NCI-H1694 treated with DMSO at 0.1 percent for 48 hours (cell line): ENCODE measurements at regions not wholly inside any gene's neighbourhood (a gene's known extent, or its start where the extent isn't known, plus 50 kb on each side); places are given as distances from the start of the nearest gene placed in this dataset.
A peak's percentile ranks its signal among the peaks of the same experiment; 100 is the strongest.

Source experiments
- DNase-seq: peaks from one replicate; lab custom pipeline; 2025; lab: John Stamatoyannopoulos, UW

DNA sequence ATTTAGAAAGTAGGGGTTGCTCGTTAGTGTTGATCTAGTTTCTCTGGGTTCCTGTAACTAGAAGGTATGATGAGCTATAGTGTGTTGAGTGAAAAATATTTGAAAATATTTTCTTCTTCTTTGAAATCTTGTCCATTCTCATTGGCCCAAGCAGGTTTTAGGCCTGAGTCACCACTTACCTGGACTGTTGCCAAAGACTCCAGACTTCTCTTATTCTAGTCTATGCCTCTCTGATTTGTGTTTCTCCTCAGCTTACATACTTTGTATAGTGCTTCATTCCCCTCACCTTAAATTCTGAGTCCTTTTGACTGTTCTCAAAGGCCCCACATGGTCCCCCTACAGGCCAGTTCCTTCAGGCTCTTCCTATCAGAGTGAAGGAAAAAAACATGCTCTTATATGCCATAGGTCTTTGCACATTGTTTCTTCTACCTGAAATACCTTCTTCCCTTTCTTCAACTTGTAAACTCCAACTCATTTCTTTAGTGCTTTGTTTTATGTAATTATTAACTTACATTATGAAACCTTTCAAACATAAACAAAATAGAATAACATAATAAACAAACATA, 258.2 kb downstream of the PPP1R2C start:
- no peak for DNase-seq

DNA sequence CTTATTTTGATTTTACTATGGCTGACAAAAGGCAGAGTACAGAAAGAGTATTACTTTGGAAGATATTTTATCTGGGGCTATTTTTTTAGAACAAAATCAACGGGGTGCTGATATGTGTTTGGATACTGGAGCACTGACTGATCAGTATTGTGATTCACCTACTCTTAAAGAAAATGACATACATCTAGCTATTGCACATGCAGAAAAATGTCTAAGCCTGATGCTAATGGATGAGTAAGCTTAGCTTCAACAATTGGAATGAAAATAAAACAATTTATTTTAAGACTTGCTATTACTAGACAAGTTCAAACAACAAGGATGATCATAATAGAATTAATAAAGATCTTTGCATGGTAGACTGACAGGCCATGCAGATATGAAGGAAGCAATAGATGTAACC, 262.0 kb downstream of the PPP1R2C start:
- no peak for DNase-seq

DNA sequence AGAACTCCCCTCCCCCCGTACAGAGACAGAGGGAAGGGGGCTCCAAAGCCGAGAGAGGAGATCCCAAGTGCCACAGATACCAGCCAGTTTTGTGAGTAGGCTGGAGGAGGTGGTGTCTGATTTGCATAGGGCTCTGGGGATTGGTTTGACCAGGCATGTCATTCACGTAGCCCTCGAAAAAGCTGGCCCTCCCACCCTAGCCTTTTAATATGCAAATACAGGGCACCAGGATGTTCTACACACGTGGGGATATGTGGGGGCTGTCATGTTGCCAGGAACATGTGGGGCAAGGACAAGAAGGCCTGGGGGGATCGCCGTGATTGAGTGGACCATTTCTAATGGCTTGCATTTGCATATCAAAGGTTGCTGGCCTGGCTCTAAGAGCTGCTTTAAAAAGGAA, 272.9 kb downstream of the PPP1R2C start:
- DNase-seq: no peak

DNA sequence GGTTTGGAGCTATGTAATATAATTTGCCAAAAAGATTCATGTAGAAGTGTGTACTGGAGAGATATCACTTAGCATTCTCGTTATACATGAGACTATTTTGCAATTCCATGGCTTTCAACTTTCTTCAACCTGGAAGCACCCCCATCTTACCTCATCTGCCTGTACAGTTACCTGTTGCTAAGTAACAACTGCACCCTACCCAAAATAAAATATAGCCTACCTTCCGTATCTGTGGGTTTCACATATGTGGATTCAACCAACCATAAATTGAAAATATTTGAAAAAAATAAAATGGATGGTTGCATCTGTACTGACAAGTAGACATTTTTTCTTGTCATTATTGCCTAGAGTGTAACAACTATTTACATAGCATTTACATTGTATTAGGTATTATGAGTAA, 278.3 kb downstream of the PPP1R2C start:
- DNase-seq: no peak

DNA sequence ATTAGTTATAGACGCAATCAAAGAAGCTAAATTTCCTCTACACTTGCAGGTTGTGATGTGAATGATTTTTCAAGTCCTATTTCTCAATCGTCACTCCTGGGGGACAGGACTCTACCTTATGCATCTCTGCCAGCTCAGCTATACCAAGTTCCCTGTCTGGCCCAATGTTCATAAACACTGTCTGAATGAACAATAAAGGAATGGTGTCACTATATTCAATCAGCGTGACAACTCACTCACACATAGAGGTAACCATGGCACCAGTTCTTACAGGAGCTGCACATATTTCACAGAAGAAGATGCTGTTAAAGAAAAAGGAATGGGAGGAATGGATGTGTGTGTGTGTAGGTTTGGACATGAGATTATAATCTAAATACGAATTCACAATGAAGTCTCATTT, 280.6 kb downstream of the PPP1R2C start:
- no peak for DNase-seq

DNA sequence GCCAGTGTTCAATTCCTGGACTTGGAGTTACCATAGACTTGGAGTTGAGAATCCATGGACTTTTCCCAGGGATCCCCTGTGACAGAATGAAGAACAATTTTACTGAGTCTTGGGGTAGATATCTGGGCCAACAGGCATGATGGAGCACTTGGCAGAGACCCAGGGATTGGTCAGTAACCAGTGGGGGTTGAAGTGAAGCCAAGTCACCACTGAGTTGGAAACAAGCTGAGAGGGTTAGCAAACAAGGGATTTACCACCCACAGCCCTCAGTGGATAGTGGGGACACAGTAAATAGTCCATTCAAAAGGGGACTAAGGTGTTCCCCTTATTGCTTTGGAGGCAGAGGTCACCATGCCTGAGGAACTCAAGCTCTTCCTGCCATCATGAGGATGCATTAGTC, 281.7 kb downstream of the PPP1R2C start:
- no peak for DNase-seq

DNA sequence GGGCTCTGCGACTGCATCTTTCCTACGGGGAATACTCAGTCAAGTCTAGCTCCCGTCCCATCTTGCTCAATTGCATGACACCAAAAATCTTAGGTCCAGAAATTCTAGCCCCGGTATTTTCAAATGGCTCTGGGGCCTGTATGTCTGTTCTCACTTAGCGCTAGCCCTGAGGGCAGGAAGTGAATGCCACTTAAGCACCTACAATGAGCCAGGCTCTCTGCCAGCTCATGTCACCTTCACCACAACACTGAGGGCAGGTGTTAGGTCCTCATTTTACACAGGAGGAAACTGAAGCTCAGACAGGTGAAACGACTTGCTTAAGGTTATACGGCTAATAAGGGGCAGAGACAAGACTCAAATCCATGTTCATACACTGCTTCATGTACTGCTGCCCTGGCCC, 282.8 kb downstream of the PPP1R2C start:
- DNase-seq: no peak

DNA sequence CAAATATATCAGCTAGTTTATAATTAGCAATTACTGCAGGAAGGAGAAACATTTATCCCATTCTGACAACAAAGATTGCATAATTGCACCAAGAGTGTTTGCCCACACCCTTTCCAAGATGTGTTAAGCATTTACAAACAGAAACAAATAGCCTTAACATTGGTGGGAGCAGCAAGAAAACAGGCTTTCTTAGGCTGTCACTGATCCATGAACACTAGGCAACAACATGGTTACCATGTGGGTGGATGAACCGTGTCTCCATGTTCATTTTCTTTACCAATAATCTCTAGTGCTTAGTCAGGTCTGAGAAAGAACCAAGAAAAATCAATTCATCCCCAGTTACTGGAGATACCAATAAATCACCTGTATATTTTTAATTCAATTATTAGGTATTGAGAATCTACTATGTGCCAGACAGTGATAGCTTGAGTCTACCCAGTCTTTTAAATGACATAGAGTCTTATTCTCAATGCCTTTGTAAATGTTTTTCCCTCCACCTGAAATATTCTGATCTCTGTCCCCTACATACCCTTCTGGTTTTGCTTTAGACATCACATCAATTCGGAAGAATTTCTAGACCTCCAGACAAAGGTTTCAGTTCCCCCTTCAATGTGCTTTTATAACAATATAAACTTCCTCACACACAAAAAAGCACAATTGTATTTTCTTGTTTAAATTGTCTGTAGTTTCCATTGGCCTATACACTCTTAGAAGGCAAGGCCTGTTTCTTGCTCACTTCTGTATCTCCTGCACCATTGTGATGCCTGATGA, 286.6 kb downstream of the PPP1R2C start:
- DNase-seq: no peak

DNA sequence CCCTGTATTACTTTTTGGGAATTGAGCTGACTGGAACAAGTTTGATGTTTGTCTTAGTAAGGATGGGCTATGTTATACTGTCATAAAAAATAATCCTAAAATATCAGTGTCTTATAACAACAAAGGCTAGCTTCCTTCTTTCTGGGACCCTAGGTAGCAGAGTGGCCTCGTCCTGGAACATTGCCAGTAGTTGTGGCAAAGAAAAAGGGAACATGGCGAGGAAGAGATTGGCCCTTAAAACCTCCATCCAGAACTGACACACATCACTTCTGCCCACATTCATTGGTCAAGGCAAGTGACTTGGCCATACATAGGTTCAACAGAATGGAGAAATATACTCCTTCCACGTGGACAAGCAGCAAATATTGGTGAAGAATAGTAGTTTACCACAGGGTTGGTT, 287.9 kb downstream of the PPP1R2C start:
- no peak for DNase-seq

DNA sequence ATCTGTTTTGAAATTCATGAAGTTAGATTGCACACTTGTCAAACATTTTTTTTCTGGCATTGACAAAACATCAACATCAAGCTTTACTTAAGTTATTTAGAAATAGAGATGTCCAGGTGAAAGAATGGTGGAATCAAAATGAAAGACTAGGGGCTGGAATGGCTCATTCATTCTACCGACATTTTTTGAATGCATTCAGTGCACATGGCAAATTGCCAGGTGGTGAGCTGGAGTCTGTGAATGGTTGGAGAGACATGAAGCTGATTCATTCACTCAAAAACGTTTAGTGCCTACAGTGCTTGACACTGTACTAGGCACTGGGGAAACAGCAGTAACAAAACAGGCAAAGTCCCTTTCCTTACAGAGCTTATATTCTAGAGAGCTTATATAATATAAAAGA, 292.4 kb downstream of the PPP1R2C start:
- no peak for DNase-seq

DNA sequence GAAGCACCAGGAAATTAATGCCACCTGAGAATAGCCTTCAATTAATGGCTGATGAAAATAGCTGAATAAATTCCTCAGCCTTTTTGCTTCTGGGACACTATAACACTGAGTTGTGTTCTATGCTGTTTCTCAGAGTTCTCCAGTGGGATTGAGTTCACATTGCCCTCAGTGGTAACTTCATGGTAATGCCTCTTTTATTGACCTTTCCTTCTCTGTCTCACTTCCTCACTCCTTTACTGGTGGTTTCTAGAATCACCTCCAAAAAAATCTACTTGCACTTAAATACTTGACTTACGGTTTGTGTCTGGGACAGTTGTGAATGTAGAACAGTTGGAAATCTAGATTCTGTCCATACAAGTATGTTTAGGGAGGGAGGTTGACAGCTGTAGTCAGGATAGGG, 293.7 kb downstream of the PPP1R2C start:
- no peak for DNase-seq

DNA sequence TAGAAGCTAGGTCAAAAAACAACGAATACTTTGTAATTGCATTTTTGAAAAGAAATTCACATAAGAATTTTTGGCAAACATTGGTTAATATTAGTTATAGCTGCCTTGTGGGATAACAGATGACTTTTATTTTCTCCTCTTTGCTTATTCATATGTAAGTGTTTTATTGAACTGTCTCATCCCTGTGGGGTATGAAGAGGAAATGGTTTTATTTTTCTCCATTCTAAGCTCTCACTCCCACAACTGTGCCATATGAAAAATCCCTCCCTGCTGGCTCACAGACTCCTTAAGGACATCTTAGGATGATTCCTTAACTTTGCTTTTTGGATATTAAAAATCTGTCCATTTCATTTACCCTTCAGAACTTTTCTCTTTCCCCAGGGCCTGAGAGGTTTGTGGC, 300.6 kb downstream of the PPP1R2C start:
- DNase-seq: no peak

DNA sequence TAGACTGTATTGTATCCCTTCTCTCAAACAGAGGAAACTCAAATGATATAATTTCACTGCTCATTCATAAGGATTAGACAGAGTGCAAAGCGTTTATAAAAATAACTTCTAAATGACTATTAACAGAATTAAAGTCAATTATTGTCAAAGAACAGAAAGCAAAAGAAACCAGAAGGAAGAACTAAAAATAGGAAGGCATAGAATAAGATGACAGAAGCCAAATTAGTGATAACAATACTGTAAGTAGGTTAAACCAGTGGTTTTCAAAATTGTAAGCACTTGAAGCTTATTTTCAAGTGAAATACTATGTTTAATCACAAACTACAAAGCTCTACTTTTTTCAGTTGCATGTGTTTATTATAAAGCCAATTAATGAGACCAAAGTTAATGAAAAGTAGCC, 305.2 kb downstream of the PPP1R2C start:
- DNase-seq: no peak

DNA sequence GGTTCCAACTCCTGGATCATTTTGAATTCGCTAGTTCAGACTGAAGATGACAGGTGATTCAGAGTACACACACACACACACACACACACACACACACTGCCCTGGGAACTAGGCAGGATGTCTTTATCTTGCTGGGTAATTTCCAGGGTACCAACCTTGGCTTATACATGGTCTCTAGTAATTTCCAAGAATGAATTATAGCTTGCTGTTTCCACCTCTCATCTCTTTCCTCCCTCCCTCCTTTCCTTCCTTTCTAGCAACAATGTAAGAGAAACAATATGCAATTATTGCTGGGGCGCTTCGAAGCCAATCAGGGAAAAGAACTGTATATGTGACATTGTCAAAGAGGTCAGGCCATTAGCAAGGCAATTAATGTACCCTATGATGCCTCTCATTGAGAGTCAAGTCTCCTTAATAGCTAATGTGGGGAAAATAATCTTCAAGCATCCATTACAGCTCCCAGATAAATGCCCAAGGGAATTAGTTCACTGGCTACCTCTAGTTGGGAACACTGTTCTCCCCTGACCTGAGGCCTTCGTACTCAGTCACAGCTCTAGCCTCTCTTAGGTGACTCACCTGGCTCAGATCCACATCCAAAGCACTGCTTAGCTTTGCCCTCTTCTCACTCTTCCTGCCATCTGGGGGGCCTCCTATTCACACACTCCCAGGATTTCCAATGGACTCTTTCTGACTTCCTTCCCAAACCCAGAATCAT, 311.5 kb downstream of the PPP1R2C start:
- DNase-seq: no peak

DNA sequence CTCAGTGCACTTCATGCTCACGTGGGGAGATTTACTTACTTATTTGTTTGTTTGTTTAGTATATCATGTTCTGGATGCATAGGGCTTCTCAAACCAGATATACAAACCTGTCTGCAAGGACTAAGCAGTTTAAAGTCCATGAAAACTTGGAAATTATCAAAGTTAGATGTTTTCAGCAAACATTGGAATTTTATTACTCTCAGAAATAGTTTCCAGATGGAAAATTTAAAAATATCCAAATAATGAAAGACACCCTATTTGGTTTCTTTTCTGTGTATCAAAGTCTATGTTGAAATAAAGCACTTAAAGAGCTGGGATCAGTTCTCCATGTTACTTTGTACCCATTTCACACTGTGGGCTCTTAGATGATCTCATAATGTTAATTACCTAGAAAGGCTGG, 312.1 kb downstream of the PPP1R2C start:
- no peak for DNase-seq

DNA sequence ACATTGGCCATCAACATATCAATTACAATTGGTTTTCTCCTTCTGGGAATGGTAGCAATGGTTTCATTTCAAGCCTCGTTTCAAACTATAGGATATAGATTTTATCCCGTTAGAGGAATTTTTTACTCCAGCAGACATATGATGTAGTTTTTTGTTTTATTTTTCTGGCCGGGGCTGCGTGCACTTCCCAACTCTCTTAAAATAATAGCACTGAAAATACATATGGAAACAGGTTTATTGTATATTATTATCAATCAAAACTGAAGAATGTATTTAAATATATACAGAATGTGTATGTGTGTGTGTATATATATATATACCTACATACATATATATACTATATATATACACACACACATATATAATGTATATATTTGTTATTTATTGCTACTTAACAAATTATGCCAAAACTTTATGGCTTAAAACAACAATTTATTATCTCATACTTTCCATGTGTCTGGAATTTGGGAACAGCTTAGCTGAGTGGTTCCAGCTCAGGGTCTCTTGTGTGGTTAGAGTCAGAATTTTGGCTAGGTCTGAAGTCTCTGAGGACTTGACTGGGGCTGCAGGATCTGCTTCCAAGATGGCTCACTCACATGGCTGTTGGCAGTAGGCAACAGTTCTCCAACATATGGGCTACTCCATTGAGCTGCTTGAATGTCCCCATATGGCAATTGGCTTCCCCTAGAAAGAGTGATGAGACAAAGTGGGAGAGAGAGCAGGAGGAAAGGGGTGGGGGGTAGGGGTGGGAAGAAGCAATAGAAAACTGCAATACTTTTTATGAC, 314.1 kb downstream of the PPP1R2C start:
- DNase-seq: peak; percentile 11

DNA sequence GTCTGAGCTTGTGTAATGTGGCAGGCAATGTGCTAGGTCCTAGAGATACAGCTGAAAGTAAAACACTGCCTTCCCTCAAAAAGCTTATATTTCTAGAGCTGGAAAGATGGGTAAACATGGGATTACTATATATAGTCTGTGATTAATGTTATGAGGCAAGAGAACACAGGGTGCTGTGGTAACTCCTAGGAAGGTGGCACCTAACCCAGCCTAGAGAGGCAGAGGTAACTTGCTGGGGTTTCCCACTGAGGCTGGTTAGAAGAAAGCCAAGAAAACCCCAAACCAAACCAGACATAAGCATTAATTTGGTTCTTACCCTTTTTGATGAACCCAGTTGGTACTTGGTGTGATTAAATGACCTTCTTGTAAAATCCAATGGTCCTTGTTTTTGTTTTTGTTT, 315.0 kb downstream of the PPP1R2C start:
- DNase-seq: no peak

DNA sequence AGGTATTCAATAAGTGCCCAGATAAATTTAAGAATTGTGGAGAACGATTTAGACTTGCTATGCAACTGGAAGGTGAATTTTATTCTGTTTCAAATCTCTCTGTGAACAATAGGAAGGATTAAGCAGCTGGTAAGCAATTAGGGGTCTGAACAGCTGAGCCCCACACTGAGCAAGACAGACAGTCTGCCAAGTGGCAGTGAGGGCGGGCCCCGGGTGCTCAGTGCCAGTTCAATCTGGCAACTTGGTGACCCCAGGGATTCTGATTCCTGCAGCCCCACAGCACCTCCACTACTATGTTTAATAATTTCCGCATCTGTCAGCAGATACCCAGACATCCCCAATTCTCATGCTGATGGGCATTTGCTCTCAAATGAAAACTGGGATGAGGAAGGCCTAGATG, 317.3 kb downstream of the PPP1R2C start:
- peak; percentile 53 for DNase-seq

DNA sequence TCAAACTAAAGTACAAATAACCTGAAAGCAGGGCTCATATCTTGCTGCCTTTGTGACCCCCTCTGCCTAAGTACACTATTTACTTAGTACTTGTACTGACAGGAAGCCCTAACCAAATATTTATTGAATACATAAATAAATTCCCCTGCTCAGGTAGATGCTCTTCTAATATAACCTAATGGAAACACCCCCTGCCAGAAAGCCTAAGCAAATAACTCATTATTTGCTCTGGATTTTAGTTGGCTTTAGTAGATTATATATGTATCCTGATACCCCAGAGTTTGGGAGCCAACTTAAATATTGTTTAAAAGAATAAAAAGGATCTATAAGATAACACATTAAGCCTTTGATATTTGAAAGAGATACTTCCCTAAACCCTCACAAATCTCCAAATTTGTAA, 318.2 kb downstream of the PPP1R2C start:
- no peak for DNase-seq

DNA sequence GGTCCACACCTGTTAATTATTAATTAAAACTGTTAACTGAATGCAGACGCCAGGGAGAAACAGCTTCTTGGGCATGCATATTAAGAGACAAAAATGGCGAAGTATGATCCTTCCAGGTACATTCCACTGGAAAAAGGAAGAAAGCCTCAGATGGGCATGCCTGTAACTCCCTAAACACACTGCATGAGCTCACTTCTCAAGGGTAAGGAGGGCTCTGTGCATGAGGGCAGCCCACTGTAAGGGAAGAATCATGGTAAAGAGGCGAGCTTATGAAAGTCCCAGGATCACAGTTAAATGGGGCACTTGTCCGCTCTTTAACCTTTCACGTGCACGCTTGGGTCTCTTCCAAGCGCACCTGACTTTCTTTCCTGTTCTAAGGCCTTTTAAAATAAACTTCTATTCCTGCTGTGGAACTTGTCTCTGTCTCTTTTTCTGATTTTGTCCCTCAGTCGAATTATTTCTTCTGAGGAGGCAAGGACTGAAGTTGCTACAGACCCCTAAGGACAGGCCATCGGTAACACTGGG, 321.7 kb downstream of the PPP1R2C start:
- DNase-seq: no peak

DNA sequence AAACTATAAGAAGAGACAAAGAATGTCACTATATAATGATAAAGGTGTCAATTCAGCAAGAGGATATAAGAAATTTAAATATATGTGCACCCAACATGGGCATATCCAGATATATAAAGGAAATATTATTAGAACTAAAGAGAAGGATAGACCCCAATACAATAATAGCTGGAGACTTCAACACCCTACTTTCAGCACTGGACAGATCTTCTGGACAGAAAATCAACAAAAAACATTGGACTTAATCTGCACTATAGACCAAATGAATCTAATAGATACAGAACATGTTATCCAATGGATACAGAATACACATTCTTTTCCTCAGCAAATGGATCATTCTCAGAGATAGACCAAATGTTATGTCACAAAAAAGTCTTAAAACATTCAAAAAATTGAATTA, 327.7 kb downstream of the PPP1R2C start:
- no peak for DNase-seq

DNA sequence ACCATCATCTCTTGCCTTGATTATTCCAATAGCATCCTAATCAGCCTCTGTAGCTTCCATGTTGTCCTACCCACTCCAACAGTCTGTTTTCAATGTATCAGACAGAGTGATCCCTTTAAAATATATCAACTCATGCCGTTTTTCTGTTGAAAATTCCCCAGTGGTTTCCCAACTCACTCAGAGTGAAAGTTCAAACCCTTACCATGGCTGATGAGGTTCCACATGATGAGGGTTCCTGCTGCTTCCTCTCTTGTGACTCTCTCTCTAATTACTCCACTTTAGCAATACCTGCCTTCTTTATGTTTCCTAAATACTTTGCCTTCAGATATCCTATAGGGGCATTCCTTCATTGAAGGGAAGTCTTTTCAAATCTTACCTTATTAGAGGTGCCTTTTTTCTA, 334.7 kb downstream of the PPP1R2C start:
- DNase-seq: no peak
